Transverse colon (tissue), 4 donors: ENCODE measurements at regions not wholly inside any gene's neighbourhood (a gene's known extent, or its start where the extent isn't known, plus 50 kb on each side); places are given as distances from the start of the nearest gene placed in this dataset.
"Not testable (repeated sequence)": the region's sequence is repeated elsewhere in the genome, so short reads cannot be mapped to it uniquely, and the experiment has no call there.

ENCODE experiments used
- DNase-seq: peaks from one replicate; pipeline ENCODE4 v3.0.0-alpha.2; 2019
- H3K27ac ChIP-seq, 4 donors: fragments of 200-600 bp; sonication (generic); 2 replicates each; pipeline ENCODE4 v1.5.1; 2016 to 2018; ENCODE audit warnings: inconsistent platforms in 4 of 4
- H3K27me3 ChIP-seq: fragments of 200-600 bp; sonication (generic); 2 replicates; pipeline ENCODE4 v1.5.1; 2017; ENCODE audit warnings: inconsistent platforms
- H3K36me3 ChIP-seq, 4 donors: fragments of 200-600 bp; sonication (generic); 2 replicates each; pipeline ENCODE4 v1.5.1; 2017 to 2019; ENCODE audit warnings: inconsistent platforms in 4 of 4
- H3K4me1 ChIP-seq, 4 donors: fragments of 200-600 bp; sonication (generic); 2 replicates each; pipeline ENCODE4 v1.5.1; 2017 to 2020; ENCODE audit warnings: inconsistent platforms in 4 of 4
- H3K4me3 ChIP-seq, 4 donors: fragments of 200-600 bp; sonication (generic); 1 replicate in 1 of 4; 2 replicates in 3 of 4; pipeline versions ENCODE4 v1.5.1 to v1.6.1; 2017 to 2019; ENCODE audit warnings: inconsistent platforms in 4 of 4
- H3K9me3 ChIP-seq, 2 donors: fragments of 200-600 bp; sonication (generic); 2 replicates each; pipeline ENCODE4 v1.5.1; 2017 to 2019; ENCODE audit warnings: inconsistent platforms in 2 of 2
- EP300 ChIP-seq: sonication (generic); formaldehyde crosslinking; IDR thresholded peaks from one replicate; pipeline ENCODE4 v1.6.1; 2017; ENCODE audit warnings: antibody characterized with exemption, low read depth
- POLR2A ChIP-seq: fragments of 450-650 bp; IDR thresholded peaks from one replicate; pipeline ENCODE4 v1.6.1; 2016; ENCODE audit warnings: antibody characterized with exemption, mild to moderate bottlenecking, moderate library complexity
- POLR2AphosphoS5 ChIP-seq, 3 donors: sonication (generic); formaldehyde crosslinking; IDR thresholded peaks; one replicate each; pipeline ENCODE4 v1.6.1; 2016; ENCODE audit warnings: antibody characterized with exemption in 3 of 3
- WGBS, 2 donors: methylation state at CpG; one replicate each; pipeline ENCODE4 v1.1.5; 2018; ENCODE audit warnings: low coverage in 1 of 2; 5-methylcytosine and 5-hydroxymethylcytosine counted together
- in situ Hi-C, 4 donors: fragments of 200-750 bp; cut with MboI; loops; one replicate each; pipeline versions ENCODE4 v1.15.0 to v1.15.1; 2017; ENCODE audit warnings: low sequenced_read_pairs in 3 of 4, low pct_ligation_motif_present in 1 of 4, low pct_unique_long_range_greater_than_20kb in 1 of 4
- intact Hi-C: fragments of 100-400 bp; cut with DNase I; formaldehyde crosslinking; loops from one replicate; pipeline ENCODE4 v1.15.1; 2023; ENCODE audit warnings: low total_unique reads
- TF ChIP-seq, protein P1 (sequence below), 5 experiments: fragments of 200-600 bp in 3 of 5; fragments of 450-650 bp in 2 of 5; sonication (generic) in 3 of 5; IDR thresholded peaks; 1 replicate in 2 of 5; 2 replicates in 3 of 5; pipeline ENCODE4 v1.5.1; 2016 to 2017; ENCODE audit warnings: antibody characterized with exemption in 5 of 5, inconsistent platforms in 3 of 5, mild to moderate bottlenecking in 2 of 5, moderate library complexity in 1 of 5

DNA sequence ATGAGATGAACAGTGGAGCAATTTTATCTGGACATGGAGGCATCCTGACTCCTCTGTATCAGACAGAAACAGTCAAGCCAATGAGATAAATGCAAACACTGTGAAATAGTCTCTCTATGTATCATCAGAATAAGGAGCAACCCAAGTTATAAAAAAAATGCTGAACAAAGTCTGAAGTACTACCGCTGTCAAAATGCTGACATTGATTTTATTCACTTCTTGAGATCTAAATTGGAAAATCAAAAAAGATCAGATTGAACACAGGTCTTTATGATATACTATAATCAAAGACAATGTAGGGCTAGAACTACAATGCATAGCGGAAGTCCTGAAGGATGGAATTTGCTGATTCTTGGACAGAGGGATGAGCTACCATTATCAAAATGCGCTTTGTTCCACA, 76.1 kb downstream of the FTHL17 start:
- in situ Hi-C loops (no loop called here), intact Hi-C loops (no loop called here)
- Histone ChIP-seq H3K27ac (no peak overlapping the region), H3K27me3 (no peaks in the 10 kb centered on the region), H3K4me3 (no peak overlapping the region), H3K4me1 (no peaks in the 10 kb centered on the region), H3K36me3 (no peaks in the 10 kb centered on the region), H3K9me3 (no peaks in the 10 kb centered on the region)
- TF ChIP-seq, protein P1, sequence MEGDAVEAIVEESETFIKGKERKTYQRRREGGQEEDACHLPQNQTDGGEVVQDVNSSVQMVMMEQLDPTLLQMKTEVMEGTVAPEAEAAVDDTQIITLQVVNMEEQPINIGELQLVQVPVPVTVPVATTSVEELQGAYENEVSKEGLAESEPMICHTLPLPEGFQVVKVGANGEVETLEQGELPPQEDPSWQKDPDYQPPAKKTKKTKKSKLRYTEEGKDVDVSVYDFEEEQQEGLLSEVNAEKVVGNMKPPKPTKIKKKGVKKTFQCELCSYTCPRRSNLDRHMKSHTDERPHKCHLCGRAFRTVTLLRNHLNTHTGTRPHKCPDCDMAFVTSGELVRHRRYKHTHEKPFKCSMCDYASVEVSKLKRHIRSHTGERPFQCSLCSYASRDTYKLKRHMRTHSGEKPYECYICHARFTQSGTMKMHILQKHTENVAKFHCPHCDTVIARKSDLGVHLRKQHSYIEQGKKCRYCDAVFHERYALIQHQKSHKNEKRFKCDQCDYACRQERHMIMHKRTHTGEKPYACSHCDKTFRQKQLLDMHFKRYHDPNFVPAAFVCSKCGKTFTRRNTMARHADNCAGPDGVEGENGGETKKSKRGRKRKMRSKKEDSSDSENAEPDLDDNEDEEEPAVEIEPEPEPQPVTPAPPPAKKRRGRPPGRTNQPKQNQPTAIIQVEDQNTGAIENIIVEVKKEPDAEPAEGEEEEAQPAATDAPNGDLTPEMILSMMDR (IDR thresholded peaks at IDR 0.05): no peak
- TF ChIP-seq POLR2A (no peak), POLR2AphosphoS5 (IDR thresholded peaks at IDR 0.05) (no peak), EP300 (no peak)
- WGBS, 2 donors: 91 to 100% methylated on average over 2 to 3 of the region's 3 CpGs
- no peak for DNase-seq

DNA sequence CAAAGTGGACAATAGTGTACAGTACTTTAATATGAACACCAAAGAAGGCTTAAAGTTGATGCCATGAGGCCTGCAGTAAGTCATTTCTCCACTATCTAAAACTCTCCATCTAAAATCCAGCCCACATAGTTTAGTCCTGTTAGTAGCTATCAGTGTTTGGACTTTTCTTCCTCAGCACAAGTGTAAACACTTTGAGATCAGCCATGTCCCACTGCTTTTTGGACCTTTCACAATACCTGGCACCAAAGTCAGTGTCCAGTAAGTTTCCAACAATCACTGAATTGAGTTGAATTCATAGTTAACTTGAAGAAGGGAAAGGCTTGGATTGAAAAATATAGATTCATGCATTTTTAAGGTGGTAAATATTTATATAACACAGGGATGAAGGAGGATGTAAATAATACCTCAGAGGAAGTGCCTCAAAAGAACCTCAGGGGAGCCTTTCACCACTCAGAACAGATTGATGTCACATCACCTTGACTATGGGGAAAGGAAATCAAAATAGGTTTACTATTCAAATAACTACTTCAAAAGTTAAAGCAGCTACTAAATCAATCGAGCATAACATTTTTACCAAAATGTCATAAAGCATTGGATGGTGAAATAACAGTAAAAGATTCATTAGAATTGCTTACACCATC, 76.7 kb downstream of the FTHL17 start:
- no peaks in the 10 kb centered on the region for H3K9me3 ChIP-seq
- 44% methylated on average over 1 of the region's 1 CpG; no CpG with 5 or more reads in 1 of the 2 donors for WGBS, 2 donors
- TF ChIP-seq EP300 (no peak), POLR2A (no peak), POLR2AphosphoS5 (IDR thresholded peaks at IDR 0.05) (no peak)
- TF ChIP-seq, protein P1 (IDR thresholded peaks at IDR 0.05): no peak
- in situ Hi-C loops (no loop called here), intact Hi-C loops (no loop called here)
- no peaks in the 10 kb centered on the region for H3K27me3 ChIP-seq
- no peak for DNase-seq
- H3K36me3 ChIP-seq: no peaks in the 10 kb centered on the region
- H3K4me1 ChIP-seq: no peaks in the 10 kb centered on the region
- no peak overlapping the region for H3K4me3 ChIP-seq
- no peak overlapping the region for H3K27ac ChIP-seq

GRCh38 chrX:30994018-30994417, 77.8 kb downstream of the FTHL17 start:
- intact Hi-C loops, H3K36me3 ChIP-seq, H3K27me3 ChIP-seq, DNase-seq, H3K27ac ChIP-seq, H3K9me3 ChIP-seq, in situ Hi-C loops, H3K4me1 ChIP-seq, H3K4me3 ChIP-seq: not testable (repeated sequence)
- WGBS, 2 donors: 91% methylated on average over 1 of the region's 1 CpG; no CpG with 5 or more reads in 1 of the 2 donors

DNA sequence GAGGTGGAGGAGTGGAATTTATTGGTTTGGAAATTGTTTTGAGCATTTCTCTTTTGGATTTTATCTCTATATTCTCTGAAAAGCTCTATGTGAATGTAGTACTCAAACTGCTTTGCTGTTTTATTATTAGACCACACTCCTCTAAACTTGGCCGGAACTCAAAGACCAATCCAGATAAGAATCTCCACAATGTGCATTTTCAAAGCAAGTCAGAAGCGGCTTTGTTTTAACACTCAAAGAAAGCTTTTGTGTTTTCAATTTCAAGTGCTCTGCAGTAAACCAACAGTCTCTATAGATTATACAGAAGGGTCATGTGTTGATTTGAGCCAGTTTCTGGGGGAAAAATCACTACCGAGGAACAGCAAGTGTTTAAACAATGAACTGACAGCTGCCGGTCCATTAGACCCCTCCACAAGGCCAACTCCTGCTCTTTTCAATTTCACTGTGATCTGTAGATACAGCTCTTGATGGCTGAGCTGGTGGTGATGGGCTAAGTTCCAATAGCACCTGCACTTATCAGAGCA, 79.4 kb downstream of the FTHL17 start:
- no peaks in the 10 kb centered on the region for H3K4me1 ChIP-seq
- intact Hi-C loops (no loop called here), in situ Hi-C loops (no loop called here)
- H3K36me3 ChIP-seq: no peaks in the 10 kb centered on the region
- 0 to 28% methylated on average over 2 to 4 of the region's 4 CpGs for WGBS, 2 donors
- no peak for DNase-seq
- H3K4me3 ChIP-seq: no peak overlapping the region
- H3K27me3 ChIP-seq: no peaks in the 10 kb centered on the region
- TF ChIP-seq, protein P1 (IDR thresholded peaks at IDR 0.05): no peak
- TF ChIP-seq POLR2AphosphoS5 (IDR thresholded peaks at IDR 0.05): no peak
- no peak for TF ChIP-seq EP300
- TF ChIP-seq POLR2A: no peak
- no peaks in the 10 kb centered on the region for H3K9me3 ChIP-seq
- H3K27ac ChIP-seq: no peak overlapping the region

GRCh38 chrX:30990361-30990760, 81.5 kb downstream of the FTHL17 start:
- in situ Hi-C loops: no loop called here
- intact Hi-C loops: no loop called here
- Histone ChIP-seq H3K27ac (no peak overlapping the region), H3K4me3 (no peak overlapping the region), H3K9me3 (no peaks in the 10 kb centered on the region), H3K36me3 (no peaks in the 10 kb centered on the region), H3K4me1 (no peaks in the 10 kb centered on the region), H3K27me3 (no peaks in the 10 kb centered on the region)
- DNase-seq: no peak
- 41% methylated on average over 2 of the region's 2 CpGs; no CpG with 5 or more reads in 1 of the 2 donors for WGBS, 2 donors
- TF ChIP-seq POLR2A (no peak), EP300 (no peak), POLR2AphosphoS5 (IDR thresholded peaks at IDR 0.05) (no peak)
- TF ChIP-seq, protein P1 (IDR thresholded peaks at IDR 0.05): no peak
